ENCODE measurements at regions not wholly inside any gene's neighbourhood (a gene's known extent, or its start where the extent isn't known, plus 50 kb on each side); places are given as distances from the start of the nearest gene placed in this dataset.

DNA sequence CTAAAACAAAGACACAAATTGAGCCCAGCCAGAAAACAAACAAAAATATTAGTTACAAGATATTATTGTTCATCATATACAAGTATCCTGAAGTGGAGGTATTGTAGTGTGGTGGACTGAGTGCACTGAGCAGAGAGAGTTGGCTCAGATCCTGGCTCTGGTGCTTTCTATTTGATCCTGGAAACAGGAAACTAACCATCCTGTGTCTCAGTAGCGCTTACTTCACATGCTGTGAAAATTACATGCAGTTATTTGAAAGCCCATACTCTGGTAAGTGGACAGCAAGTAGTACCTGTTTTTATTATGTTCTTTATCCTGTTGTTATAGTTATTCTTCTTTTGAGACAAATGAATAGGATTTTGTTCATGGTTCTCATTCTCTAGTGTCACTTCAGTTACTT, 84.3 kb upstream of the CRIM1 start:
- peaks cover 5% of the 10 kb centered on the region for H3K9me3 ChIP-seq (ENCODE audit: control insufficient read depth, low read depth, low read length)
- H3K9ac ChIP-seq (ENCODE audit: low read length) = peak overlapping the region; percentile 16
- H3K36me3 ChIP-seq (ENCODE audit: control insufficient read depth, low read depth, low read length) = no peaks in the 10 kb centered on the region
- H3K4me1 ChIP-seq (ENCODE audit: control insufficient read depth, low read depth, low read length) = peaks cover 36% of the 10 kb centered on the region
- H3K4me3 ChIP-seq (ENCODE audit: low read length) = peak overlapping the region; percentile 7
- peak overlapping the region; percentile 67 for H3K27ac ChIP-seq (ENCODE audit: low read length)
- no peaks in the 10 kb centered on the region for H3K27me3 ChIP-seq (ENCODE audit: control insufficient read depth, insufficient read depth, low read length)

DNA sequence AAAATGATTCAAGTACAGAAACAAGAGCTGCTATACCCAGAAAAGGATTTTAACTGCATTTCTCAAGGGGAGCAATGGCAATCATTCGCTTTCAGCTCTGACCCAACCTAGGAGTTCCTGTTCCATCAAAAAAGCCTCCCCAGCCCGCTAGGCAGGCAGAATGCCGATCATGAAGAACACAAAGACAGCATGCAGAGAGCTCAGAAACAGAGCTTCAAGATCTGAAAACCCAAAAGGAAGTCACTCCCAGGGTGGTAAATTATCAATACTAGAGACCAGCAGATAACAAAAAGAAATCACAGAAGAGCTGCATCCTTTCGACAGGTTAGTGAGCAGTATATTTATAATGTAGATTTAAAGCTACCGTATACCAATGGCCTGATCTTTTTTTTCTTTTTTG, 84.8 kb upstream of the CRIM1 start:
- Histone ChIP-seq H3K9ac (ENCODE audit: low read length) (peak overlapping the region; percentile 16), H3K36me3 (ENCODE audit: control insufficient read depth, low read depth, low read length) (no peaks in the 10 kb centered on the region), H3K9me3 (ENCODE audit: control insufficient read depth, low read depth, low read length) (peaks cover 5% of the 10 kb centered on the region), H3K27me3 (ENCODE audit: control insufficient read depth, insufficient read depth, low read length) (no peaks in the 10 kb centered on the region), H3K27ac (ENCODE audit: low read length) (peak overlapping the region; percentile 67), H3K4me3 (ENCODE audit: low read length) (peak overlapping the region; percentile 7), H3K4me1 (ENCODE audit: control insufficient read depth, low read depth, low read length) (peaks cover 41% of the 10 kb centered on the region)

DNA sequence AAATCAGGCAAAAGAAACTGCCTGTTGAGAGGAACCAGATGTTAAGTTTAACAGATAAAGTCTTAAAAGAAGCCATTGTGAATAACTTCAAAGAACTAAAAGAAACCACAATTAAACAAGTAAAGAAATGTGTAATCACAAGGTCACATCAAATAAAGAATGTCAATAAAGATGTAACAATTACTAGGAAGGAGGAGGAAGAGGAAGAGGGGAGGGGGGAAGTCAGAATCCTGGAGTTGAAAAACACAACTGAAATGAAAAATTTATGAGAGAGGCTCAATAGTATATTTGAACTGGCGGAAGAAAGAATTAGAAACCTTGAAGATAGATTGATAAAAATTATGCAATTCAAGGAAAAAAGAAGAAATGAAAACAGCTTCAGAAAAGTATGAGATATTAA, 88.4 kb upstream of the CRIM1 start:
- Histone ChIP-seq H3K4me3 (ENCODE audit: low read length) (no peak overlapping the region), H3K36me3 (ENCODE audit: control insufficient read depth, low read depth, low read length) (no peaks in the 10 kb centered on the region), H3K4me1 (ENCODE audit: control insufficient read depth, low read depth, low read length) (peaks cover 39% of the 10 kb centered on the region), H3K9me3 (ENCODE audit: control insufficient read depth, low read depth, low read length) (peaks cover 5% of the 10 kb centered on the region), H3K27me3 (ENCODE audit: control insufficient read depth, insufficient read depth, low read length) (no peaks in the 10 kb centered on the region), H3K9ac (ENCODE audit: low read length) (no peak overlapping the region), H3K27ac (ENCODE audit: low read length) (no peak overlapping the region)

DNA sequence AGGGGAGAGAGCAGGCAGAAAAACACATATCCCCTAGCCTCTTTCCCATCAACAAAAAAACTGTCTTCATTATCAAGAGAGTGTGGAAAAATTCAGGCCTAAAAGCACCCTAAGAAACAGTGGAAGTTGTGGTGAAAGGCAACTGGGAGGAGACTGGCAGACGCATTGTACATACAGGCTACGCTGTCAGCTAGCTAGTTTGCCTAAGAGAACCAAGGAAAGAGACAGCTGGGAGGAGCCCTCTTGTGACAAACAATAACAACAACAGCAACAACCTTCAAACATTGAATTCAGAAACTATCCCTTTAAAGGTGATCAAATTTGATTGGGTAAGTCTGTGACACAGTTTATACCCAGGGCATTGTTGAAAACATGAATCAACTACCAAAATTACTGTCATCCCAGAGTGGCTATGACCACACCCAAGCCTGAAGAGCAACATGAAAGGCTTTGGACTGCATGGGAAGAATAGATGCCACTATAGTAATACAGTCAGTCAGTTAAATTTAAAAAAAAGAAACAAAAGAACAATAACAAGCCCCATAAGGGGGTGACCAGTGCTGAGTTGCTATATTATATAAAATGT, 88.9 kb upstream of the CRIM1 start:
- H3K4me3 ChIP-seq (ENCODE audit: low read length) = no peak overlapping the region
- H3K9me3 ChIP-seq (ENCODE audit: control insufficient read depth, low read depth, low read length) = peaks cover 5% of the 10 kb centered on the region
- no peaks in the 10 kb centered on the region for H3K36me3 ChIP-seq (ENCODE audit: control insufficient read depth, low read depth, low read length)
- H3K9ac ChIP-seq (ENCODE audit: low read length) = no peak overlapping the region
- peaks cover 35% of the 10 kb centered on the region for H3K4me1 ChIP-seq (ENCODE audit: control insufficient read depth, low read depth, low read length)
- no peaks in the 10 kb centered on the region for H3K27me3 ChIP-seq (ENCODE audit: control insufficient read depth, insufficient read depth, low read length)
- H3K27ac ChIP-seq (ENCODE audit: low read length) = no peak overlapping the region

DNA sequence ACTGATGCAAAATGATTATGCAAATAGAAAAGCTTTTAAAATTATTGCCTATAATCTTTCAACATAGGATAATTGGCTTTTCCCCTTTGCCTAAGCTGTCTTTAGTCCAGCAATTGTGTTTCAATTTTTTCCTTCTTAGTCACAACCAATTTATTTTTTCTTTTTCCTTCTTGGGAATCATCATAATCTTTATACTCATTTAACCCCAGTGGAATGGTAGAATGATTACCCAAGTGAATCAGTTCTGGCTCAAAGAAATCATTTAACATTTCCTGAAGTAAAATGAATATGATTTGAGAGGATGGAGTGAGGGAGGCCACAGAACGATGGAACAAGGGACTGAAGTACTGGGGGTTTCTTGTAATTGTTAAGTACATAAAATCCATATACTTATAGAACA, 93.0 kb upstream of the CRIM1 start:
- Histone ChIP-seq H3K9me3 (ENCODE audit: control insufficient read depth, low read depth, low read length) (peaks cover 1% of the 10 kb centered on the region), H3K27ac (ENCODE audit: low read length) (no peak overlapping the region), H3K27me3 (ENCODE audit: control insufficient read depth, insufficient read depth, low read length) (no peaks in the 10 kb centered on the region), H3K36me3 (ENCODE audit: control insufficient read depth, low read depth, low read length) (no peaks in the 10 kb centered on the region), H3K4me1 (ENCODE audit: control insufficient read depth, low read depth, low read length) (peaks cover 8% of the 10 kb centered on the region), H3K4me3 (ENCODE audit: low read length) (no peak overlapping the region), H3K9ac (ENCODE audit: low read length) (no peak overlapping the region)

DNA sequence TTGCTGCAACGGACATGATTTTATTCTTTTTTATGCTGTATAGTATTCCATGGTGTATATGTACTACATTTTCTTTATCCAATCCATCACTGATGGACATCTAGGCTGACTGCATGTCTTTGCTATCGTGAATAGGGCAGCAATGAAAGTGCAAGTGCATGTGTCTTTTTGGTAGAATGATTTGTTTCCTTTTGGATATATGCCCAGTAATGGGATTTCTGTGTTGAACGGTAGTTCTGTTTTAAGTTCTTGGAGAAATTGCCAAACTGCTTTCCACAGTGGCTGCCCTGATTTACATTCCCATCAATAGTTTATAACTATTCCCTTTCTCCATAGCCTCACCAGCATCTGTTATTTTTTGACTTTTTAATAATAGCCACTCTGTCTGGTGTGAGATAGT, 99.7 kb upstream of the CRIM1 start:
- H3K27ac ChIP-seq (ENCODE audit: low read length) = no peak overlapping the region
- no peaks in the 10 kb centered on the region for H3K4me1 ChIP-seq (ENCODE audit: control insufficient read depth, low read depth, low read length)
- no peaks in the 10 kb centered on the region for H3K27me3 ChIP-seq (ENCODE audit: control insufficient read depth, insufficient read depth, low read length)

DNA sequence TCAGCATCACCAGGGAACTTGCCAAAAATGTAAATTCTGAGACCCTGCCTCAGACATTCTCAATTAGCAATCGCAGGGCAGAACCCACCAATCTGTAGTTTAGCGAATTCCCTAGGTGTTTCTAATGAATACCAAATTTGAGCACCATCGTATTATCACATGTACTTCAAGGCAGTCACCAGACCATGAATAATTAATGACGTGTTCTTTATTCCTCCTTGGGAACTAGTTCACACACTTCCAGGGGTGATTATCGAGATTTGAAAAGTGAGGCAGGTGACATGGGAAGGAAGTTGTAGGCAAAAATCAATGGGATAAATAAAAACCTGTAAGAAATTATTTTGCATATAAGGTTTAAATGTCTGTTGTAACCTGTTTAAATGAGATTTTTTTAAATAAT, 102.5 kb upstream of the CRIM1 start:
- Histone ChIP-seq H3K27me3 (ENCODE audit: control insufficient read depth, insufficient read depth, low read length) (no peaks in the 10 kb centered on the region), H3K4me1 (ENCODE audit: control insufficient read depth, low read depth, low read length) (no peaks in the 10 kb centered on the region), H3K9me3 (ENCODE audit: control insufficient read depth, low read depth, low read length) (no peaks in the 10 kb centered on the region), H3K27ac (ENCODE audit: low read length) (no peak overlapping the region), H3K4me3 (ENCODE audit: low read length) (no peak overlapping the region), H3K9ac (ENCODE audit: low read length) (no peak overlapping the region), H3K36me3 (ENCODE audit: control insufficient read depth, low read depth, low read length) (no peaks in the 10 kb centered on the region)

More for the DNA sequence above, 99.7 kb upstream of the CRIM1 start:
- Histone ChIP-seq H3K36me3 (ENCODE audit: control insufficient read depth, low read depth, low read length) (no peaks in the 10 kb centered on the region), H3K9ac (ENCODE audit: low read length) (no peak overlapping the region), H3K9me3 (ENCODE audit: control insufficient read depth, low read depth, low read length) (no peaks in the 10 kb centered on the region), H3K4me3 (ENCODE audit: low read length) (no peak overlapping the region)

DNA sequence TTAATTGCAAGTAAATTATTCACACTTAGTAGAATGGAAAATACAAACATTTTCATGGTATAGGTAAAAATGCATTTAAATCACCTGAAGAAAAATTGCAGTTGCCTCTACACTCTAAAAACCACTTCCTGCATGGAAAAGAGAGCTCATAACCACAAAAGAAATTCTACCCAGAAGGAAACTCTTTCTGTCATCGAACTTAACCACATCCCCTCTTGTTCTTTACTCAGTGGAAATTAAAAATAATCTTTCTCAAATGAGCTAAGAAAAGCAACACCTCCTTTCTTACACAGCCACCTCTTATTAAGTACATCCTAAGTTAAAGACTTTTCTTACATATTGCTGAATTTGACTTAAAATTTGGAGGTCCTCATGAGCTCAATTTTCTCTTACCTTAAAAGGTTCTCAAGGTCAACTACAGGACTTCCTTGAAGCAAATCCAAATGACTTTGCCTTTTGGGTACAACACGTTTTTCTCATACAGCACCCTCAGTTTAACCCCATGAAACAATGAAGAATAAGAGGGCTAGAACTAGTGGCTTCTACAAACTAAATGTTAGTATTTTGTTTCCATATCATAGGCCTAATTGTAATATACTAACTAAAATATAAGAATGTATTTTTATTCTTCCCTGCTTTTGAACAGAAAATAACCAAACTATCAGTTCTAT, 109.1 kb upstream of the CRIM1 start:
- Histone ChIP-seq H3K36me3 (ENCODE audit: control insufficient read depth, low read depth, low read length) (no peaks in the 10 kb centered on the region), H3K27ac (ENCODE audit: low read length) (no peak overlapping the region), H3K9ac (ENCODE audit: low read length) (no peak overlapping the region), H3K27me3 (ENCODE audit: control insufficient read depth, insufficient read depth, low read length) (no peaks in the 10 kb centered on the region), H3K4me1 (ENCODE audit: control insufficient read depth, low read depth, low read length) (no peaks in the 10 kb centered on the region), H3K4me3 (ENCODE audit: low read length) (no peak overlapping the region), H3K9me3 (ENCODE audit: control insufficient read depth, low read depth, low read length) (no peaks in the 10 kb centered on the region)

DNA sequence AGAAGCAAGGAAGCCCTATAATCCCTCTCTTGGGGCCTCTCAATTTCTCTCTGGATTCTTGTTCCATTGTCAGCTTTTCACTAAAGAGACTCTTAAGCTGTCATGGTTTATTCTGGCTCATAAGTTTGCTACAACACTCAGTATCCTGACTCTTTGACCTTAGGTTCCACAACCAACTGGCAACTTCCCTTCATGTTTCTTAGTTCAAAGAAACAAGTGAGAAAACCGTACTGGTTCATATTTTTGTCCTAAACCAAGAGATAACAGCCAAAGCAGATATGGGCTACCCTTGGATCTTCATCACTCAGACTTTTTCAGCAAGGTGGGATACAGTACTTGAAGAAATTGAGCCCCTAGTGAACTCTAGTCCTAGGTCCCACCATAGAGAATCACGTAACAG, 109.9 kb upstream of the CRIM1 start:
- Histone ChIP-seq H3K4me3 (ENCODE audit: low read length) (no peak overlapping the region), H3K4me1 (ENCODE audit: control insufficient read depth, low read depth, low read length) (no peaks in the 10 kb centered on the region), H3K36me3 (ENCODE audit: control insufficient read depth, low read depth, low read length) (no peaks in the 10 kb centered on the region), H3K27me3 (ENCODE audit: control insufficient read depth, insufficient read depth, low read length) (no peaks in the 10 kb centered on the region), H3K9ac (ENCODE audit: low read length) (no peak overlapping the region), H3K27ac (ENCODE audit: low read length) (no peak overlapping the region), H3K9me3 (ENCODE audit: control insufficient read depth, low read depth, low read length) (no peaks in the 10 kb centered on the region)

DNA sequence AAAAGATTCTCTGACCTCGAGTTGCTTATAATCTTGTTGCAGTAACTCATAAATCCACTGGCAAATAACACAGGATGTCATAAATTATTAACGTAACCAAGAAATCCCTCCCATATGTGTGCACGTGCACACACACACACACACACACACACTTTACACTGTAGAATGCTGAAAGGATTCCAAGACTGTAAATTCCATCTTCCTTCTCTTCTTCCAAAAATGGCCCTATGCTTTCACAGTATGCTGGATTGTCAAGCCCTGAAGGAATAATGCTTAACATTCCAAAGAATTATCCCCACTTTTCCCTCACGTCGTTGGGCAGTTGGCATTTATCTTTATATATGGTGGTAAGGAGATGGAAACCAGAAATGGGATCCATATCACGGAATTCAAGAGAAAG, 117.5 kb upstream of the CRIM1 start:
- Histone ChIP-seq H3K9me3 (ENCODE audit: control insufficient read depth, low read depth, low read length) (no peaks in the 10 kb centered on the region), H3K27ac (ENCODE audit: low read length) (no peak overlapping the region), H3K36me3 (ENCODE audit: control insufficient read depth, low read depth, low read length) (no peaks in the 10 kb centered on the region), H3K27me3 (ENCODE audit: control insufficient read depth, insufficient read depth, low read length) (no peaks in the 10 kb centered on the region), H3K4me3 (ENCODE audit: low read length) (no peak overlapping the region), H3K9ac (ENCODE audit: low read length) (no peak overlapping the region), H3K4me1 (ENCODE audit: control insufficient read depth, low read depth, low read length) (peaks cover 5% of the 10 kb centered on the region)

DNA sequence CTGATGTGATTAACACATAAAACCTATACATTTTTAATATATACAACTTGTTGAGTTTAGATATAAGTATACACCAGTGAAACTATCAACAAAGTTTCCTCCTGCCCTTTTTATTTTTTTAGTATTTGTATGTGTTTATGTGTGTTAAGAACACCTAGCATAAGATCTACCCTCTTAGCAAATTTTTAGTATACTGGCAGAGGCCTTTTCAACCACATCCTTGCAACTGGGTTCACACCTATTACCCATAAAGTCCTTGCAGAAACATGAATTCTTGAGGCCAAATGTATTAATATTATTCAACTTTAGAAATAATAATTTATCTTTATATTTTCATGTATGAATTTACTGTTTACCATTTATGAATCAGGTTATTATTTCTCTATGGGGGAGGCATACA, 119.7 kb upstream of the CRIM1 start:
- H3K9me3 ChIP-seq (ENCODE audit: control insufficient read depth, low read depth, low read length) = no peaks in the 10 kb centered on the region
- no peak overlapping the region for H3K4me3 ChIP-seq (ENCODE audit: low read length)
- H3K27me3 ChIP-seq (ENCODE audit: control insufficient read depth, insufficient read depth, low read length) = no peaks in the 10 kb centered on the region
- H3K9ac ChIP-seq (ENCODE audit: low read length) = no peak overlapping the region
- H3K4me1 ChIP-seq (ENCODE audit: control insufficient read depth, low read depth, low read length) = peaks cover 5% of the 10 kb centered on the region
- H3K27ac ChIP-seq (ENCODE audit: low read length) = no peak overlapping the region
- H3K36me3 ChIP-seq (ENCODE audit: control insufficient read depth, low read depth, low read length) = no peaks in the 10 kb centered on the region

DNA sequence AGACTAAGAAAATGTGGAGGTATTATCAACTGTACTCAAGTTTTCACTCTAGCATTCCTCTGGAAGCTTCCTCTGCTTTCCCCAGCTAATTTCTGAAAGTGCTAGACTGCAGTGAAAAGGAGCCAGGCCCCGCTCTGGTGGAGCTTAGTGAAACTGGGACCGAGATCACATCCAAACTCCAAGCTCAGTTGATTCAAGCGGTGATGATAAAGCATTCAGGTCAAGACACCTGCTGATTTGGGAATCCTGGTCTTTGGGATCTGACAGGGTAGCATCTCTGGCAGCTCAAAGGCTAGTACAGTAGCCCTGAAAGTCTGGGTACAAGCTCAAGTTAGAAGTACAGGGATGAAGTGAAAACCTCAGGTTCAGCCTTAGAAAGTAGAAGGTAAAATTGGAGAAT, 120.2 kb upstream of the CRIM1 start:
- H3K9ac ChIP-seq (ENCODE audit: low read length) = no peak overlapping the region
- no peak overlapping the region for H3K27ac ChIP-seq (ENCODE audit: low read length)
- peaks cover 5% of the 10 kb centered on the region for H3K4me1 ChIP-seq (ENCODE audit: control insufficient read depth, low read depth, low read length)
- H3K4me3 ChIP-seq (ENCODE audit: low read length) = no peak overlapping the region
- H3K27me3 ChIP-seq (ENCODE audit: control insufficient read depth, insufficient read depth, low read length) = no peaks in the 10 kb centered on the region
- no peaks in the 10 kb centered on the region for H3K36me3 ChIP-seq (ENCODE audit: control insufficient read depth, low read depth, low read length)
- no peaks in the 10 kb centered on the region for H3K9me3 ChIP-seq (ENCODE audit: control insufficient read depth, low read depth, low read length)
